K562 (cell line): ENCODE measurements at regions not wholly inside any gene's neighbourhood (a gene's known extent, or its start where the extent isn't known, plus 50 kb on each side); places are given as distances from the start of the nearest gene placed in this dataset.

ENCODE experiments used
- ATAC-seq: fragments of 200-7000 bp; cut with Tn5 transposase; 3 replicates; pipeline ENCODE4 v1.9.1; 2020; ENCODE audit warnings: moderate library complexity
- BruUV-seq: library from RNA; stranded (reverse); fragments of 400-500 nt; replicated peaks from 2 replicates; lab custom pipeline; 2021; lab: Mats Ljungman, UMichigan
- CTCF ChIA-PET: fragments of 300-600 bp; formaldehyde crosslinking; extraction: SDS; loops from one replicate; lab custom pipeline; 2021; ENCODE audit warnings: low intra/inter-chr PET ratio; lab: Yijun Ruan, JAX
- POLR2A ChIA-PET: fragments of 300-600, 350-650 bp; sonication (Branson Sonifier 250); formaldehyde crosslinking; extraction: SDS; loops from one replicate; lab custom pipeline; 2021; ENCODE audit warnings: antibody characterized with exemption, inconsistent platforms; lab: Yijun Ruan, JAX
- DNase-seq, 4 experiments: peaks; one replicate each; pipeline versions ENCODE4 v3.0.0 to v3.0.0-alpha.2; 2011 to 2018; ENCODE audit warnings: low spot score in 3 of 4, mixed read lengths in 3 of 4; ENCODE audit errors: extremely low read depth in 1 of 4
- FAIRE-seq: peaks from 2 replicates; lab custom pipeline; 2011; peaks lifted over from hg19 to GRCh38; lab: Jason Lieb, UNC
- H2AFZ ChIP-seq: 2 replicates; pipeline ENCODE4 v1.6.0; 2011; ENCODE audit warnings: low read depth, low read length, control low read depth, inconsistent platforms
- H3K27ac ChIP-seq: fragments of 200-600 bp; 3 replicates; pipeline ENCODE4 v1.8.0; 2011; ENCODE audit warnings: low read depth, mild to moderate bottlenecking, control low read depth, inconsistent platforms, low read length, moderate library complexity, mixed read lengths; ENCODE audit errors: extremely low read depth
- H3K27me3 ChIP-seq, 2 experiments: fragments of 300-600 bp in 1 of 2; 2 replicates in 1 of 2; 3 replicates in 1 of 2; pipeline versions ENCODE4 v1.6.0 to v1.8.0; 2011; ENCODE audit warnings: inconsistent platforms in 2 of 2, low read length in 2 of 2, mild to moderate bottlenecking in 1 of 2, mixed read lengths in 1 of 2, moderate library complexity in 1 of 2; ENCODE audit not compliant: control insufficient read depth in 2 of 2, insufficient read depth in 2 of 2
- H3K36me3 ChIP-seq: fragments of 300-600 bp; 3 replicates; pipeline ENCODE4 v1.8.0; 2011; ENCODE audit warnings: mild to moderate bottlenecking, low read length, inconsistent platforms; ENCODE audit not compliant: control insufficient read depth, insufficient read depth
- H3K4me1 ChIP-seq, 2 experiments: fragments of 200-600 bp in 1 of 2; replicated peaks in 1 of 2; 2 replicates in 1 of 2; 3 replicates in 1 of 2; pipeline versions ENCODE4 v1.5.1 to v1.8.0; 2011; ENCODE audit warnings: inconsistent platforms in 2 of 2, low read length in 2 of 2, mild to moderate bottlenecking in 1 of 2, mixed read lengths in 1 of 2, moderate library complexity in 1 of 2; ENCODE audit not compliant: control insufficient read depth in 2 of 2, insufficient read depth in 2 of 2
- H3K4me2 ChIP-seq: 2 replicates; pipeline ENCODE4 v1.6.1; 2011; ENCODE audit warnings: low read length, control low read depth, inconsistent platforms, mixed read lengths; ENCODE audit not compliant: insufficient read depth
- H3K4me3 ChIP-seq: fragments of 200-600 bp; sonication (generic), shearing (Covaris generic); 2 replicates; pipeline ENCODE4 v1.5.1; 2016; ENCODE audit warnings: control low read depth, inconsistent platforms
- H3K79me2 ChIP-seq: fragments of 200-600 bp; 3 replicates; pipeline ENCODE4 v1.8.0; 2011; ENCODE audit warnings: low read length, inconsistent platforms; ENCODE audit not compliant: control insufficient read depth, insufficient read depth
- H3K9ac ChIP-seq, 2 experiments: 2 replicates each; pipeline versions ENCODE4 v1.6.0 to v1.6.1; 2011; ENCODE audit warnings: low read depth in 2 of 2, low read length in 2 of 2, control low read depth in 1 of 2, inconsistent platforms in 1 of 2, mild to moderate bottlenecking in 1 of 2, mixed read lengths in 1 of 2; ENCODE audit not compliant: insufficient read depth in 1 of 2
- H3K9me1 ChIP-seq: one replicate; pipeline ENCODE4 v1.6.0; 2011; ENCODE audit warnings: inconsistent platforms, mild to moderate bottlenecking, low read length, moderate library complexity; ENCODE audit not compliant: control insufficient read depth, insufficient read depth
- H3K9me3 ChIP-seq: replicated peaks from 2 replicates; pipeline ENCODE4 v1.5.1; 2011; ENCODE audit warnings: low read depth, low read length, inconsistent platforms; ENCODE audit not compliant: control insufficient read depth, insufficient read depth
- H4K20me1 ChIP-seq: replicated peaks from 2 replicates; pipeline ENCODE4 v1.6.1; 2011; ENCODE audit warnings: low read length, inconsistent platforms, mixed read lengths; ENCODE audit not compliant: control insufficient read depth, insufficient read depth
- ADNP ChIP-seq: fragments of 200-800 bp; sonication (Bioruptor generic); IDR thresholded peaks from 2 replicates; pipeline ENCODE4 v1.6.1; 2016; ENCODE audit warnings: missing genetic modification characterization, missing compliant biosample characterization
- AFF1 ChIP-seq, 2 experiments: fragments of 450-650 bp; IDR thresholded peaks; 2 replicates each; pipeline ENCODE4 v1.6.1; 2018; ENCODE audit warnings: mild to moderate bottlenecking in 2 of 2, low read depth in 1 of 2; ENCODE audit not compliant: partially characterized antibody in 2 of 2
- BCOR ChIP-seq: fragments of 450-650 bp; IDR thresholded peaks from 2 replicates; pipeline ENCODE4 v1.6.1; 2016
- KDM1A ChIP-seq, 2 experiments: fragments of 450-650 bp; IDR thresholded peaks; 2 replicates each; pipeline ENCODE4 v1.6.1; 2016; ENCODE audit warnings: mild to moderate bottlenecking in 2 of 2
- NR1H2 ChIP-seq: sonication (generic); formaldehyde crosslinking; IDR thresholded peaks from 2 replicates; pipeline ENCODE4 v1.4.0; 2020; ENCODE audit warnings: mild to moderate bottlenecking, missing genetic modification reagents
- RBM25 ChIP-seq: fragments of 200-400 bp; formaldehyde crosslinking; IDR thresholded peaks from 2 replicates; pipeline ENCODE4 v1.6.1; 2018; ENCODE audit warnings: low read length, low read depth, moderate library complexity; ENCODE audit not compliant: severe bottlenecking
- USF2 ChIP-seq: sonication (generic); formaldehyde crosslinking; IDR thresholded peaks from 2 replicates; pipeline ENCODE4 v1.5.0; 2020; ENCODE audit warnings: missing genetic modification reagents
- ZFP36 ChIP-seq: fragments of 150-350 bp; IDR thresholded peaks from 2 replicates; pipeline ENCODE4 v1.6.1; 2018; ENCODE audit warnings: low read length, low read depth; ENCODE audit not compliant: partially characterized antibody
- WGBS: fragments of 100-300 bp; shearing (Covaris generic); methylation state at CpG from one replicate; pipeline ENCODE4 v1.1.6; 2016; ENCODE audit warnings: low coverage, mixed read lengths; ENCODE audit not compliant: insufficient coverage; ENCODE audit errors: missing lambda C conversion rate; 5-methylcytosine and 5-hydroxymethylcytosine counted together
- in situ Hi-C: fragments of 300-500 bp; cut with MboI; formaldehyde crosslinking; loops from 4 replicates; pipeline ENCODE4 v1.15.0; 2018; ENCODE audit warnings: inconsistent platforms, mixed read lengths
- intact Hi-C: fragments of 100-400 bp; cut with micrococcal nuclease; formaldehyde crosslinking; loops from 2 replicates; pipeline ENCODE4 v1.14.2; 2022

GRCh38 chr20:56995635-56996075 lies 270.8 kb downstream of the BMP7 start (continued):
- TF ChIP-seq AFF1 (IDR thresholded peaks at IDR 0.05; ENCODE audit: low read depth in 1 of 2, partially characterized antibody in 2 of 2) = no peak

- Histone ChIP-seq H3K9me1 (no peaks in the 10 kb centered on the region), H3K79me2 (no peaks in the 10 kb centered on the region), H3K36me3 (no peaks in the 10 kb centered on the region), H3K27ac (no peak overlapping the region), H3K4me1 (peaks cover 0 to 3% of the 10 kb centered on the region in 2 experiments; a peak in 1 of 5 replicates), H3K9me3 (no peaks in the 10 kb centered on the region; the same call in none of the 2 replicates), H2AFZ (no peak overlapping the region), H3K4me3 (no peak overlapping the region), H3K27me3 (peaks cover 0 to 33% of the 10 kb centered on the region in 2 experiments; a peak in 1 of 5 replicates), H4K20me1 (no peaks in the 10 kb centered on the region), H3K4me2 (no peak overlapping the region), H3K9ac (no peak overlapping the region)
- no TSS peak for BruUV-seq
- TF ChIP-seq ZFP36 (peak; percentile 71), RBM25 (peak; percentile 95), USF2 (CRISPR knock-in tag) (no peak), KDM1A (IDR thresholded peaks at IDR 0.05) (peak in 1 of 2 experiments; percentile 51; a peak in 1 of 4 replicates), NR1H2 (CRISPR knock-in tag) (no peak), ADNP (tag) (0 out of 2 replicates have a peak, but pooled peaks have one; percentile 49), BCOR (peak; percentile 85)
- intact Hi-C loops (no loop called here), in situ Hi-C loops (no loop called here)
- ATAC-seq = no peak
- no peak for DNase-seq
- FAIRE-seq = no peak
- ChIA-PET POLR2A (interaction anchor here (1.4 kb wide), 1 partner anchor 22 kb away, joined by 3 read pairs; no protein-coding TSS in a partner anchor), CTCF (no interaction called here)
- 0% methylated on average over 2 of the region's 2 CpGs for WGBS
Measured at GRCh38 chr20:56996533-56996932, 269.9 kb downstream of the BMP7 start.
